ENCODE measurements at regions not wholly inside any gene's neighbourhood (a gene's known extent, or its start where the extent isn't known, plus 50 kb on each side); places are given as distances from the start of the nearest gene placed in this dataset.

DNA sequence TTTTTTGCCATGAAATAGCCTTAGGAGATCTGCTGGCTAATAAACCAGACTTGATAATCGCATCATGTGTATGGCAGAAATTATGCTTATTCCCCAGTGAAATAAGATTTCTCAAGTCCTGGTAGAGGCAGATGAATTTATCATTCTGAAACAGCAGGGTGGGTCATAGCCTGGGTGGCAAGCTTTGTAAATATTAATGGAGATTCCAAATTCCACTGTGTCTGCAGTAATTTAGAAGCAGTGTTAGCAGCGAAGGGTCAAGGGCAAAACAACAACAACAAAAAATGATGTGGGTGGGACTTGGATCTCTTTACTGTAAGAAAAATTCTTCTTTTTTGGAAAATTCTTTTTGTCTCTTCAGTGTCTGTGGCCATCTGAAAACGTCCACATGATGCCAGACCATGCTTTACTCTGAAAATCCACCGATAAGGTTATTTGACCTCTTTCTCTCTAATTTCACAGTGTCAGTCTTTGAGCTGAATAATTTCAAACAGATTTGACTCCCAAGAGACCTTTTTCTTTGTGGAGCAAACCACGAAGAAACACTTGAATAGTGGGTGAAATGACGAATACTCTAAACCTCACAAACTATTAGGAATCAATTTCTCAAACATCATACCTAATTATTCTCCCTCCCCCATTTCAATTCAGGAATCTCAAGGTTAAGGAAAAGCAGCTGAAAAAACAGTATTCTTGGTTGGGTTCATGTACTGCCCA, 106.0 kb upstream of the RPS23 start:
- Histone ChIP-seq H3K27ac (ENCODE audit: low read depth, low read length) (no peak overlapping the region), H3K36me3 (ENCODE audit: control insufficient read depth, insufficient read depth, low read length) (no peaks in the 10 kb centered on the region), H3K4me1 (ENCODE audit: control insufficient read depth, insufficient read depth, low read length) (no peaks in the 10 kb centered on the region), H3K9me3 (ENCODE audit: control insufficient read depth, insufficient read depth, low read length) (no peaks in the 10 kb centered on the region), H3K27me3 (ENCODE audit: control insufficient read depth, insufficient read depth, low read length) (no peaks in the 10 kb centered on the region), H3K4me3 (ENCODE audit: low read depth, low read length) (no peak overlapping the region)
- 30% methylated on average over 2 of the region's 6 CpGs for WGBS (ENCODE audit: insufficient coverage)
- DNase-seq (ENCODE audit: low read depth in 4 of 6, low spot score in 6 of 6), result no peak

DNA sequence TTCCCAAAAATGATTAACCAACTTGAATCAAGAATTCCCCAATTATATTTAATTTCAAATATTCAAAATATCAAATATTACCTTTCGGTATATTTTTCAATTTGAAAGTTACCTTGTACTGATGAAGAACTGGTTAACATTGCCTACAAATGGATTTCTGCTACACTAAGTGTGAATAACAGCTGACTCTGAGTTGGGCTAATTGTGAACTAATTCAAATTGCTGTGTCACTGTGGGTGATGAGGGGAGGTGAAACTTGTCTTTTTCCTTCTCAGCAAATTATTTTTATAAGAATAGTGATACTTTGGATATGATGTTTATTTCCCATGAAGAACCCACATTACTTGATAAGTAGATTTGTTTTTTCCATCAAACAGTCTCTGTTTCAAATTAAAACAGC, 103.4 kb upstream of the RPS23 start:
- Histone ChIP-seq H3K4me3 (ENCODE audit: low read depth, low read length) (no peak overlapping the region), H3K27ac (ENCODE audit: low read depth, low read length) (no peak overlapping the region), H3K36me3 (ENCODE audit: control insufficient read depth, insufficient read depth, low read length) (no peaks in the 10 kb centered on the region), H3K4me1 (ENCODE audit: control insufficient read depth, insufficient read depth, low read length) (no peaks in the 10 kb centered on the region), H3K27me3 (ENCODE audit: control insufficient read depth, insufficient read depth, low read length) (no peaks in the 10 kb centered on the region), H3K9me3 (ENCODE audit: control insufficient read depth, insufficient read depth, low read length) (no peaks in the 10 kb centered on the region)
- WGBS (ENCODE audit: insufficient coverage), result no CpG with 5 or more reads among the region's 1 CpG
- DNase-seq (ENCODE audit: low read depth in 4 of 6, low spot score in 6 of 6), result no peak

DNA sequence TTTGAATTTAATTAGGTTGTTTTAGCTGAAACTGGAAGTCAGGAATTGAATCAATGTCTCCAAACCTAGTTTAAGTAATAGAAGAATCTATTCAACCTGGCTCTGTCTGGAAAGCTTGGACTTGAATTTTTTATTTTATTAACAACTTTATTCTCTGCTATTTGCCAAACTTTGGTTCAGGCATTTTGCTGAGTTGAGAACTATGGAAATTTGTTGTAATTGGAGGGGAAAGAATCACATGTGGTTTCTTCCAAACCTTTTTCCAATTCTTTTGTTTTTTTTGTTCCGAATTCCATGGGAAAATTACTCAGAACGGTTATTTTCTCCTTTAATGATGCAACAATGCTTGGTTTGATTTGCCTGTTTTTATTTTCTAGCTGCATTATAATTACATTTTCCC, 98.2 kb upstream of the RPS23 start:
- Histone ChIP-seq H3K27me3 (ENCODE audit: control insufficient read depth, insufficient read depth, low read length) (no peaks in the 10 kb centered on the region), H3K9me3 (ENCODE audit: control insufficient read depth, insufficient read depth, low read length) (no peaks in the 10 kb centered on the region), H3K4me1 (ENCODE audit: control insufficient read depth, insufficient read depth, low read length) (no peaks in the 10 kb centered on the region), H3K36me3 (ENCODE audit: control insufficient read depth, insufficient read depth, low read length) (no peaks in the 10 kb centered on the region), H3K4me3 (ENCODE audit: low read depth, low read length) (no peak overlapping the region), H3K27ac (ENCODE audit: low read depth, low read length) (no peak overlapping the region)
- no peak for DNase-seq (ENCODE audit: low read depth in 4 of 6, low spot score in 6 of 6)
- no CpG with 5 or more reads among the region's 2 CpGs for WGBS (ENCODE audit: insufficient coverage)

DNA sequence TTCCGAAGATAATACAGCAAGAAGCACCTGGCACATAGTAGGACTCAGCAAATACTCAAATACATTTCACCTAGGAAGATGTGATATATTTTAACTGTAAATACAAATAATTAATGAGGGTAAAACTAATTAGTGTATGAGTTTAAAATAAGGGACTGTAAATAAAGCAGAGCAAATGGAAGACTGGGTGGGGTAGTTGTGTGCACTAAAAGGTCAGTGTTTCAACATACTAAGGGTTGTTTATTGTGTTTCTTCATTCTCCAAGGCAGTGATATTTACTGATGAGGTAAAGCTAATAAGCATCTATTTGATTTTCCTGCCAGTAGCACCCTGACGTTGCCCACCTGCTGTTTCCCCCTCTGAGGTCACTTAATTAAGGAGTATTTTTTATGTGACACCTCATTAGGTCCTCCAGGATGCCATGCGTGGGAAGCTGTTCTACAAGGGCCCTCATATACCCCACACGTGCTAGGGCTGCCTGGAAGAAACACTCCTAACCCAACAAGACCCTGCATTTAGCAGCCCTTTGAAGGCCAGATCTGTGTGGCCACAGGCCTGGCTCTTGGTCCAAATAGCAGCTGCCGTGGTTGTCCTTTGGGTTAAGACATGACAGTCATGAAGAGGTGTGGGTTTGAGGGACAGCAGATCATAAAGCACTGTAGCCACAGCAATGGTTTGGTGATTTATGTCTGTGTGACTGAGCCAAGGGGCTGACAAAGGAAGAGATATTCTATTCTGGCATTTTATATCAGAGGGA, 97.5 kb upstream of the RPS23 start:
- no peaks in the 10 kb centered on the region for H3K9me3 ChIP-seq (ENCODE audit: control insufficient read depth, insufficient read depth, low read length)
- no peak overlapping the region for H3K27ac ChIP-seq (ENCODE audit: low read depth, low read length)
- no peak overlapping the region for H3K4me3 ChIP-seq (ENCODE audit: low read depth, low read length)
- no peaks in the 10 kb centered on the region for H3K4me1 ChIP-seq (ENCODE audit: control insufficient read depth, insufficient read depth, low read length)
- H3K27me3 ChIP-seq (ENCODE audit: control insufficient read depth, insufficient read depth, low read length), result no peaks in the 10 kb centered on the region
- DNase-seq (ENCODE audit: low read depth in 4 of 6, low spot score in 6 of 6), result no peak
- H3K36me3 ChIP-seq (ENCODE audit: control insufficient read depth, insufficient read depth, low read length), result no peaks in the 10 kb centered on the region
- WGBS (ENCODE audit: insufficient coverage), result 39% methylated on average over 2 of the region's 5 CpGs

DNA sequence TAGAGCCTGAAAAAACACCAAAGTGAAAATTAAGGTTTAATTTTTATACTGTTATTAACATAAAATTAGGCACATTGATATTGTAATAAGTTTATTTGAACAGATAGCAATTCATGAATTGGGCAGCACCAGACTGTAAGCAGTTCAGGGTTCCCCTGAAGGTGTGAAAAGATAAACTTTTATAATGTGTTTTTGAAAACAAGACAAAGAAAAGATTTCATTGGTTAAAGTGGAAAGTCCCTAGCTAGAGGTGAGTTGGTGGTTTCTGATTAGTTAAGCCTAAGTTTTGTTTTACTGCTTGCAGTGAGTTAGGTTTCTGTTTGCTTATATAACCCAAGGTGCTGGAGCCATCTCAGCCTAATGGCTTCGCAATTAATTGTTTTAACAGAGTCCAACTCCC, 96.5 kb upstream of the RPS23 start:
- WGBS (ENCODE audit: insufficient coverage), result no CpG with 5 or more reads among the region's 1 CpG
- H3K4me1 ChIP-seq (ENCODE audit: control insufficient read depth, insufficient read depth, low read length), result no peaks in the 10 kb centered on the region
- H3K9me3 ChIP-seq (ENCODE audit: control insufficient read depth, insufficient read depth, low read length), result no peaks in the 10 kb centered on the region
- no peak overlapping the region for H3K4me3 ChIP-seq (ENCODE audit: low read depth, low read length)
- no peaks in the 10 kb centered on the region for H3K36me3 ChIP-seq (ENCODE audit: control insufficient read depth, insufficient read depth, low read length)
- no peak overlapping the region for H3K27ac ChIP-seq (ENCODE audit: low read depth, low read length)
- no peaks in the 10 kb centered on the region for H3K27me3 ChIP-seq (ENCODE audit: control insufficient read depth, insufficient read depth, low read length)
- DNase-seq (ENCODE audit: low read depth in 4 of 6, low spot score in 6 of 6), result no peak

DNA sequence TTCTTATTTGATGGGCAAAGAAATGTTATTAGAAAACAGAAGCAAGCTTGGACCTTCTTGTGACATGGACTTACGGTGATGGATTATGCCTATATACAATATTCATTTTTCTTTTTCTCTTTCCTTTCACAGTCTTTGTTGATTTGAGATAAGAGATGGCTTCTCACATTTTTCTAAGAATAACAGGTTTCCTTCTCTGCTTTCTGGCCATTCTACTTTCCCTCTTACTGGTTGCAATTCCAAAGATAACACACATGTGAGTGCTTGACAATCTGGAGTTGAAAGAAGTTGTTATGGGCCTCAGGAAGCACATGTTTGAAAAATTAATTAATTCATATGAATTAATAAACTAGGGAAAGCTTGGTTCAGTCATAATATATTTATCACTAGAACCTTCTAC, 89.8 kb upstream of the RPS23 start:
- Histone ChIP-seq H3K27ac (ENCODE audit: low read depth, low read length) (no peak overlapping the region), H3K27me3 (ENCODE audit: control insufficient read depth, insufficient read depth, low read length) (no peaks in the 10 kb centered on the region), H3K36me3 (ENCODE audit: control insufficient read depth, insufficient read depth, low read length) (no peaks in the 10 kb centered on the region), H3K9me3 (ENCODE audit: control insufficient read depth, insufficient read depth, low read length) (no peaks in the 10 kb centered on the region), H3K4me1 (ENCODE audit: control insufficient read depth, insufficient read depth, low read length) (no peaks in the 10 kb centered on the region), H3K4me3 (ENCODE audit: low read depth, low read length) (no peak overlapping the region)
- no CpG with 5 or more reads among the region's 1 CpG for WGBS (ENCODE audit: insufficient coverage)
- no peak for DNase-seq (ENCODE audit: low read depth in 4 of 6, low spot score in 6 of 6)

DNA sequence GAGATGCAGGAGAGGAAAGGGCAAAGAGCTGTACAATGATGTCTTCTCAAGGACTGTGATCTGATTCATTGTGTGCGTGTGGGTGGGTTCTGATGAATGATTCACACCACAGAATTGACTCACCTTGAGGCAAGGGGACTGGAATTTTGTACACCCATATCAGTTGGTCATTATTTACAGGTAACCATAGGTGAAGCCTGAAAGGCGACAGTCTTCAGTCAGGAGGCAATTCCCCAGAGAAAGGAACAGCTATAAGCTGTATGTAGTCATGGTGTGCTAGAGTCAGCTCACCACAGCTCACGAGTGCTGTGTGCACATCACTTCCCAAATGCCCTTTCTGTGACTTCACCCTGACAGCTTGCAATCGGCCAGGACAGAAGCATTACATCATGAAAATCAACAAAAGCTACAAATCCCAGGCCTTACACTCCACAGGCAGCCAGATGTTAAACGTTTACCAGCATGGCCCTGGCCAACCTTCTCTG, 87.6 kb upstream of the RPS23 start:
- Histone ChIP-seq H3K36me3 (ENCODE audit: control insufficient read depth, insufficient read depth, low read length) (no peaks in the 10 kb centered on the region), H3K4me3 (ENCODE audit: low read depth, low read length) (no peak overlapping the region), H3K27ac (ENCODE audit: low read depth, low read length) (no peak overlapping the region), H3K4me1 (ENCODE audit: control insufficient read depth, insufficient read depth, low read length) (no peaks in the 10 kb centered on the region), H3K9me3 (ENCODE audit: control insufficient read depth, insufficient read depth, low read length) (no peaks in the 10 kb centered on the region), H3K27me3 (ENCODE audit: control insufficient read depth, insufficient read depth, low read length) (no peaks in the 10 kb centered on the region)
- 52% methylated on average over 2 of the region's 5 CpGs for WGBS (ENCODE audit: insufficient coverage)
- no peak for DNase-seq (ENCODE audit: low read depth in 4 of 6, low spot score in 6 of 6)

DNA sequence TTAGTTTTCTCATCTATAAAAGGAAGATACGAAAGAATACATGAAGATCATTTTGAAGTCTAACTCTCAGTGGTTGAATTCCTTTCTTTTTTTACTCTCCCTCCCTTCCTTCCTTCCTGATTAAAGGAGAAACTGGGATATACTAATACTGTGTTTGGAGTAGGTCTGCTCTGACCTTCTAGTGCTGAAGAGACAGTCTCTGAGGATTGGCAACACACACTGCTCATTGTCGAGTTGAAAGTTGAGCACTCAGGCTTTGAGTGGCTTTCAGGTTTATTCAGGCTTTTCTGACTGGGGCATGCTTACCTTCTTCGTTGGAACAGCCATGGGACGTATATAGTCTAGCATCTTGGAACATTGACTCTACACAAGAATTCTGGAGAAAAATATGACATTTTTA, 86.9 kb upstream of the RPS23 start:
- Histone ChIP-seq H3K9me3 (ENCODE audit: control insufficient read depth, insufficient read depth, low read length) (no peaks in the 10 kb centered on the region), H3K4me1 (ENCODE audit: control insufficient read depth, insufficient read depth, low read length) (no peaks in the 10 kb centered on the region), H3K27ac (ENCODE audit: low read depth, low read length) (no peak overlapping the region), H3K27me3 (ENCODE audit: control insufficient read depth, insufficient read depth, low read length) (no peaks in the 10 kb centered on the region), H3K36me3 (ENCODE audit: control insufficient read depth, insufficient read depth, low read length) (no peaks in the 10 kb centered on the region), H3K4me3 (ENCODE audit: low read depth, low read length) (no peak overlapping the region)
- 90% methylated on average over 3 of the region's 4 CpGs for WGBS (ENCODE audit: insufficient coverage)
- no peak for DNase-seq (ENCODE audit: low read depth in 4 of 6, low spot score in 6 of 6)

DNA sequence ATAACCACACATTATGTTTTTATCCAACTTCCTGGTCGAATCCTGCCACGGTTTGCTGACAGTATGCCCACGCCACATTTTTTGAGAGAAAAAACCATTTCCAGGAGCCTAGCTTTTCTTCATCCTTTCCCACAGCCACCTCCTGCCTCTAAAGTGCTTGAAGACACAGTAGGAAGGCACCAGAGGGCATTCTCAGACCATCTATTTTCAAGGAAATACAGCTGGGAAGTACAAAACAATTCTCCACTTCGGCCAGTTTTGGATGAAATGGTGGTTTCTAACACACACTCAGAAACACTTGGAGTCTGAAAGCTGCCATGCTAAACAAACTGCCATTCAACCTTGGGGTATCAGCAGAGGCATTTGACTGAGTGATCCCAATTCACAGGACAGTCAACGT, 86.3 kb upstream of the RPS23 start:
- Histone ChIP-seq H3K4me1 (ENCODE audit: control insufficient read depth, insufficient read depth, low read length) (no peaks in the 10 kb centered on the region), H3K9me3 (ENCODE audit: control insufficient read depth, insufficient read depth, low read length) (no peaks in the 10 kb centered on the region), H3K4me3 (ENCODE audit: low read depth, low read length) (no peak overlapping the region), H3K27me3 (ENCODE audit: control insufficient read depth, insufficient read depth, low read length) (no peaks in the 10 kb centered on the region), H3K36me3 (ENCODE audit: control insufficient read depth, insufficient read depth, low read length) (no peaks in the 10 kb centered on the region), H3K27ac (ENCODE audit: low read depth, low read length) (no peak overlapping the region)
- DNase-seq (ENCODE audit: low read depth in 4 of 6, low spot score in 6 of 6), result peak in 3 of 6 donors; percentile 36 to 86 (median 81)
- WGBS (ENCODE audit: insufficient coverage), result 83% methylated on average over 4 of the region's 5 CpGs

DNA sequence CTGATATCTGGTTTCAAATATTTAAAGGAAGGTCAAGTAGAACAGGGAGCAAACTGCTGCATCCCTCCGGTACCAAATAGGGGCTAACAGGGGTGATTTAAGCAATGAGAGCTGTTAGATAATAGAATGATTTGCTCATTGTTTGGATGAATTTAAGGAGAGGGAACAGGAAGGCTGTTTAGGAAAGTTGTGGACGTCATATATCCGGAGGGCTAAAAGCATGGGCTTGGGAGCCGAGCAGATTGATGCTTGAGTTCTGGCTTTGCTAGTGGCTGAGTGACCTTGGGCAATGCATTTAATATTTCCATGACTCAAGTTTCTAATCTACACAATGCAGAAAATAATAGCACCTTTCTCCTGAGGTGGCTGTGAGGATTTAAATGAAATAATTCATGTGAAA, 85.4 kb upstream of the RPS23 start:
- DNase-seq (ENCODE audit: low read depth in 4 of 6, low spot score in 6 of 6), result no peak
- H3K27me3 ChIP-seq (ENCODE audit: control insufficient read depth, insufficient read depth, low read length), result no peaks in the 10 kb centered on the region
- H3K36me3 ChIP-seq (ENCODE audit: control insufficient read depth, insufficient read depth, low read length), result no peaks in the 10 kb centered on the region
- no peak overlapping the region for H3K27ac ChIP-seq (ENCODE audit: low read depth, low read length)
- no peak overlapping the region for H3K4me3 ChIP-seq (ENCODE audit: low read depth, low read length)
- WGBS (ENCODE audit: insufficient coverage), result 92% methylated on average over 3 of the region's 4 CpGs
- no peaks in the 10 kb centered on the region for H3K9me3 ChIP-seq (ENCODE audit: control insufficient read depth, insufficient read depth, low read length)
- H3K4me1 ChIP-seq (ENCODE audit: control insufficient read depth, insufficient read depth, low read length), result no peaks in the 10 kb centered on the region
